ENCODE measurements at regions not wholly inside any gene's neighbourhood (a gene's known extent, or its start where the extent isn't known, plus 50 kb on each side); places are given as distances from the start of the nearest gene placed in this dataset.

GRCh38 chr20:51204794-51205193 is 181.9 kb upstream of the KCNG1 start:
- dilution Hi-C loops (cut with HindIII; ENCODE audit: low sequenced_read_pairs, unreplicated experiment): no loop called here
- Histone ChIP-seq H3K36me3 (ENCODE audit: control insufficient read depth, insufficient read depth, low read length) (no peaks in the 10 kb centered on the region), H3K27ac (ENCODE audit: insufficient read depth, low read length) (no peak overlapping the region), H4K91ac (ENCODE audit: insufficient read depth, low read depth, low read length) (no peak overlapping the region), H2AK9ac (replicated peaks; ENCODE audit: low read depth, low read length, poor library complexity) (no peak overlapping the region), H3K56ac (ENCODE audit: extremely low read depth, insufficient read depth, low read length) (no peak overlapping the region), H3K9me1 (ENCODE audit: insufficient read depth, low read length) (peaks cover 1% of the 10 kb centered on the region; the same call in 1 of the 2 replicates), H3K23ac (ENCODE audit: low read depth, low read length) (no peak overlapping the region), H3K18ac (ENCODE audit: low read depth, low read length) (no peak overlapping the region), H3K9ac (ENCODE audit: low read depth, low read length) (no peak overlapping the region), H2BK15ac (ENCODE audit: low read depth, low read length) (no peak overlapping the region), H3K9me3 (ENCODE audit: control insufficient read depth, insufficient read depth, low read length) (no peaks in the 10 kb centered on the region), H2BK5ac (ENCODE audit: low read depth, low read length, poor library complexity, severe bottlenecking) (no peak overlapping the region), H3K4me3 (ENCODE audit: insufficient read depth, low read depth, low read length) (no peak overlapping the region), H3K14ac (replicated peaks; ENCODE audit: low read depth, low read length) (no peak overlapping the region), H4K20me1 (ENCODE audit: insufficient read depth, low read length) (no peaks in the 10 kb centered on the region), H2BK20ac (ENCODE audit: low read depth, low read length) (no peak overlapping the region), H4K8ac (ENCODE audit: low read depth in 2 of 2, low read length in 2 of 2) (no peak overlapping the region), H3K4ac (ENCODE audit: low read depth, low read length) (no peak overlapping the region), H2AFZ (replicated peaks; ENCODE audit: low read length, poor library complexity) (no peak overlapping the region), H3K79me1 (ENCODE audit: low read depth in 1 of 2, low read length in 2 of 2) (no peaks in the 10 kb centered on the region), H3K27me3 (ENCODE audit: control insufficient read depth, insufficient read depth, low read length) (peaks cover 19% of the 10 kb centered on the region), H4K5ac (ENCODE audit: low read depth, low read length) (no peak overlapping the region), H2AK5ac (ENCODE audit: low read depth, low read length) (no peak overlapping the region), H3K4me2 (ENCODE audit: low read depth, low read length) (no peak overlapping the region), H2BK120ac (ENCODE audit: low read depth, low read length) (no peak overlapping the region), H3K4me1 (ENCODE audit: control insufficient read depth, insufficient read depth, low read length) (peaks cover 1% of the 10 kb centered on the region; the same call in 1 of the 2 replicates)
- DNase-seq: no peak
- CTCF ChIA-PET: no interaction called here
- WGBS, 2 experiments (ENCODE audit: extremely low coverage in 2 of 2, insufficient read length in 1 of 2): no CpG with 5 or more reads among the region's 1 CpG
- POLR2A ChIA-PET (ENCODE audit: unreplicated experiment): no interaction called here
- in situ Hi-C loops (cut with MboI; ENCODE audit: low sequenced_read_pairs): no loop called here
- no TSS peak for BruUV-seq (replicated peaks)
- intact Hi-C loops (cut with micrococcal nuclease): loop anchor here (10.0 kb wide), 1 partner anchor 60 kb away; no protein-coding TSS in a partner anchor
- ATAC-seq (ENCODE audit: low read depth): no peak
- TF ChIP-seq NFE2L2 (IDR thresholded peaks at IDR 0.05; ENCODE audit: low read depth, low read length) (no peak), MXI1 (IDR thresholded peaks at IDR 0.05; ENCODE audit: borderline replicate concordance, low read depth, low read length) (no peak), CTCF (conservative IDR thresholded peaks at IDR 0.05; ENCODE audit: low read depth, low read length) (no peak), ELK1 (IDR thresholded peaks at IDR 0.05; ENCODE audit: borderline replicate concordance, low read depth, low read length) (no peak), SMC3 (IDR thresholded peaks at IDR 0.05; ENCODE audit: low read depth, low read length) (no peak), CHD1 (IDR thresholded peaks at IDR 0.05; ENCODE audit: low read depth, low read length) (no peak), MAZ (IDR thresholded peaks at IDR 0.05; ENCODE audit: borderline replicate concordance, low read depth, low read length) (no peak), RFX5 (IDR thresholded peaks at IDR 0.05; ENCODE audit: low read depth, low read length) (no peak)
- TF ChIP-seq, protein P1, sequence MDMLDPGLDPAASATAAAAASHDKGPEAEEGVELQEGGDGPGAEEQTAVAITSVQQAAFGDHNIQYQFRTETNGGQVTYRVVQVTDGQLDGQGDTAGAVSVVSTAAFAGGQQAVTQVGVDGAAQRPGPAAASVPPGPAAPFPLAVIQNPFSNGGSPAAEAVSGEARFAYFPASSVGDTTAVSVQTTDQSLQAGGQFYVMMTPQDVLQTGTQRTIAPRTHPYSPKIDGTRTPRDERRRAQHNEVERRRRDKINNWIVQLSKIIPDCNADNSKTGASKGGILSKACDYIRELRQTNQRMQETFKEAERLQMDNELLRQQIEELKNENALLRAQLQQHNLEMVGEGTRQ (IDR thresholded peaks at IDR 0.05; ENCODE audit: low read depth, low read length): no peak

Data from IMR-90 (cell line).